ENCODE measurements at regions not wholly inside any gene's neighbourhood (a gene's known extent, or its start where the extent isn't known, plus 50 kb on each side); places are given as distances from the start of the nearest gene placed in this dataset.

GRCh38 chr13:84418041-84418440 lies 535.8 kb upstream of the SLITRK1 start:
- DNase-seq (ENCODE audit: extremely low read depth in 1 of 2, low read depth in 1 of 2): no peak

- no peak for DNase-seq (ENCODE audit: extremely low read depth in 1 of 2, low read depth in 1 of 2)
Observed at GRCh38 chr13:84417416-84417815, 535.1 kb upstream of the SLITRK1 start.

GRCh38 chr13:84413016-84413415 lies 530.7 kb upstream of the SLITRK1 start:
- no peak for DNase-seq (ENCODE audit: extremely low read depth in 1 of 2, low read depth in 1 of 2)

GRCh38 chr13:84405286-84405685 lies 523.0 kb upstream of the SLITRK1 start:
- DNase-seq (ENCODE audit: extremely low read depth in 1 of 2, low read depth in 1 of 2): no peak

- no peak for DNase-seq (ENCODE audit: extremely low read depth in 1 of 2, low read depth in 1 of 2)
Observed at GRCh38 chr13:84400706-84401105, 518.4 kb upstream of the SLITRK1 start.

GRCh38 chr13:84399320-84400085 lies 517.2 kb upstream of the SLITRK1 start:
- DNase-seq (ENCODE audit: extremely low read depth in 1 of 2, low read depth in 1 of 2): no peak

- no peak for DNase-seq (ENCODE audit: extremely low read depth in 1 of 2, low read depth in 1 of 2)
Observed at GRCh38 chr13:84393981-84394625, 511.8 kb upstream of the SLITRK1 start.

GRCh38 chr13:84380866-84381265 lies 498.6 kb upstream of the SLITRK1 start:
- no peak for DNase-seq (ENCODE audit: extremely low read depth in 1 of 2, low read depth in 1 of 2)

GRCh38 chr13:84377106-84377505 lies 494.8 kb upstream of the SLITRK1 start:
- DNase-seq (ENCODE audit: extremely low read depth in 1 of 2, low read depth in 1 of 2): no peak

- no peak for DNase-seq (ENCODE audit: extremely low read depth in 1 of 2, low read depth in 1 of 2)
Observed at GRCh38 chr13:84366506-84366905, 484.2 kb upstream of the SLITRK1 start.

- no peak for DNase-seq (ENCODE audit: extremely low read depth in 1 of 2, low read depth in 1 of 2)
Observed at GRCh38 chr13:84362777-84363176, 480.5 kb upstream of the SLITRK1 start.

GRCh38 chr13:84360822-84361221 lies 478.5 kb upstream of the SLITRK1 start:
- no peak for DNase-seq (ENCODE audit: extremely low read depth in 1 of 2, low read depth in 1 of 2)

- no peak for DNase-seq (ENCODE audit: extremely low read depth in 1 of 2, low read depth in 1 of 2)
Observed at GRCh38 chr13:84358601-84359000, 476.3 kb upstream of the SLITRK1 start.

GRCh38 chr13:84352946-84353345 lies 470.7 kb upstream of the SLITRK1 start:
- no peak for DNase-seq (ENCODE audit: extremely low read depth in 1 of 2, low read depth in 1 of 2)

GRCh38 chr13:84339456-84339855 lies 457.2 kb upstream of the SLITRK1 start:
- no peak for DNase-seq (ENCODE audit: extremely low read depth in 1 of 2, low read depth in 1 of 2)

- no peak for DNase-seq (ENCODE audit: extremely low read depth in 1 of 2, low read depth in 1 of 2)
Observed at GRCh38 chr13:84332346-84332745, 450.1 kb upstream of the SLITRK1 start.

- DNase-seq (ENCODE audit: extremely low read depth in 1 of 2, low read depth in 1 of 2): no peak
Observed at GRCh38 chr13:84315527-84315926, 433.3 kb upstream of the SLITRK1 start.

- DNase-seq (ENCODE audit: extremely low read depth in 1 of 2, low read depth in 1 of 2): no peak
Observed at GRCh38 chr13:84303035-84303434, 420.8 kb upstream of the SLITRK1 start.

- DNase-seq (ENCODE audit: extremely low read depth in 1 of 2, low read depth in 1 of 2): no peak
Observed at GRCh38 chr13:84297251-84297650, 415.0 kb upstream of the SLITRK1 start.

GRCh38 chr13:84296401-84296800 lies 414.1 kb upstream of the SLITRK1 start:
- no peak for DNase-seq (ENCODE audit: extremely low read depth in 1 of 2, low read depth in 1 of 2)

- DNase-seq (ENCODE audit: extremely low read depth in 1 of 2, low read depth in 1 of 2): no peak
Observed at GRCh38 chr13:84294576-84294975, 412.3 kb upstream of the SLITRK1 start.

GRCh38 chr13:84290386-84290785 lies 408.1 kb upstream of the SLITRK1 start:
- no peak for DNase-seq (ENCODE audit: extremely low read depth in 1 of 2, low read depth in 1 of 2)

- no peak for DNase-seq (ENCODE audit: extremely low read depth in 1 of 2, low read depth in 1 of 2)
Observed at GRCh38 chr13:84279166-84279565, 396.9 kb upstream of the SLITRK1 start.
